GM18867 (cell line): ENCODE measurements at regions not wholly inside any gene's neighbourhood (a gene's known extent, or its start where the extent isn't known, plus 50 kb on each side); places are given as distances from the start of the nearest gene placed in this dataset.
"Not testable (repeated sequence)": the region's sequence is repeated elsewhere in the genome, so short reads cannot be mapped to it uniquely, and the experiment has no call there.

Experiments used
- ATAC-seq: cut with Tn5 transposase; IDR thresholded peaks from one replicate; pipeline ENCODE4 v1.9.1; 2021; ENCODE audit warnings: mild to moderate bottlenecking, moderate library complexity; ENCODE audit not compliant: unreplicated experiment

DNA sequence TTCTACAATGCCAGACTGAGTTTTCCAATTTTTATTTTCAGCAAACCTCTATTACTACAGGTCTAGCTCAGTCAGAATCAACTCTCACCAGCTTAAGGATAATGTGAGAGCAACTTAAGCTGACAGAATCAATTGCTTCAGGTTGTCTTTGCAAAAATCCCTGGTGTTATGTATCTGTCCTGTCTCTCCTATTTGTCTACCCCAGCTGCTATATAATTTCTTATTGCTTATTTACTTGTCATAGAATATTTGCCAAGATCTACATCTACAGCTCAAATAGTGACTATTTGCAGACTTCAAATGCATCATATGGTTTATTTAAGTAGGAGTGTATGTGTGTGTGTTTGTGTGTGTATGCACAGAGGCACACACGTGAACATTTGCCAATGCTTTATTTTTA, 54.1 kb downstream of the FOXG1 start:
- no peak for ATAC-seq

- ATAC-seq: no peak
Measured at GRCh38 chr14:28821993-28822392, 55.4 kb downstream of the FOXG1 start.

GRCh38 chr14:28823245-28823644, 56.7 kb downstream of the FOXG1 start:
- no peak for ATAC-seq

GRCh38 chr14:28830115-28830534, 63.5 kb downstream of the FOXG1 start:
- no peak for ATAC-seq

GRCh38 chr14:28831126-28831525, 64.5 kb downstream of the FOXG1 start:
- peak; percentile 98 for ATAC-seq

- ATAC-seq: not testable (repeated sequence)
Measured at GRCh38 chr14:28842569-28842968, 76.0 kb downstream of the FOXG1 start.

GRCh38 chr14:28867571-28867970, 101.0 kb downstream of the FOXG1 start:
- ATAC-seq: no peak

DNA sequence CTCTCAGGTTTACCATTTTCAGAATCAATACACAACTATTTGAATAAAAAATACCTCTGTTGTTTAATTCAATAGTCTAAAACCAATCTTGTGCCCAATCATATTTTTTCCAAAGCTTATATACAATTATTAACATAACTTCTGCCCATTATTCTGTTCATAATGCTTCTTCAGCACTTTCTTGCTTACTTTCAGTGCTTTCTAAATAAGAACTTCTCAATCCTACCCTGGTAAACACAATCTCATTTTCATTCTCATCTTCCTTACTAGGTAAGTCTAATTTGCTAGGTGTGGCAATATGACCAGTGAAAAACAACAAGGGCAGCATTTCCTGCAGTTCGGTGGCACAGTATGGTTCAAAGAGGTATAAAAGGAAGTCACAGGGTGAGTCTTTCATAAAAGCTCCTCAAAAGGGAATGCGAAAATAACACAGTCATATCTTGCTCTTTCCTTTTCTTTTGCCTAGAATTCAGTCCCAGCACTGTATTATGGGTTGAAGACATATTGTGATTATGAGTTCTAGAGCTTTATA, 103.5 kb downstream of the FOXG1 start:
- ATAC-seq: peak; percentile 32

GRCh38 chr14:28875934-28876571, 109.5 kb downstream of the FOXG1 start:
- no peak for ATAC-seq

GRCh38 chr14:28876572-28876945, 110.0 kb downstream of the FOXG1 start:
- no peak for ATAC-seq

GRCh38 chr14:28877923-28878322, 111.3 kb downstream of the FOXG1 start:
- no peak for ATAC-seq

GRCh38 chr14:28879573-28879996, 113.0 kb downstream of the FOXG1 start:
- no peak for ATAC-seq

- ATAC-seq: no peak
Measured at GRCh38 chr14:28886940-28887339, 120.4 kb downstream of the FOXG1 start.

GRCh38 chr14:28895389-28895788, 128.8 kb downstream of the FOXG1 start:
- ATAC-seq: no peak

DNA sequence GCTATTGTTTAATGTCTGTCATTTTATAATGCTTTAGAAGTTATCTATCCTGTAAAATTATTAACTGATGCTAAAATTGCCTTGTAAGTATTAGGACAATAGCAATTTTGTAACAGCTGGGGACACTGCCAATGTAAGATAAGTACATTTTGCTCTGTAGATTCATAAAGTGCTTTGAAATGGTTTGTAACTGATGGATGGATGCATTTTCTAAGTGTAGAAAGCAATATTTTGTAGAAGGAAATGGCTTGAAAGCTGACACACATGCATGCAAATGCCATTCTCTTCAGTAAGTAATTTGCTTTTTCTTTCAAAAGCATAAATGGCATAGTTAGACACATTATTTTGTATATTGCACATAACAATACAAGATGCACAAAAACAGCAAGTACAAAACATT, 129.8 kb downstream of the FOXG1 start:
- ATAC-seq: no peak

DNA sequence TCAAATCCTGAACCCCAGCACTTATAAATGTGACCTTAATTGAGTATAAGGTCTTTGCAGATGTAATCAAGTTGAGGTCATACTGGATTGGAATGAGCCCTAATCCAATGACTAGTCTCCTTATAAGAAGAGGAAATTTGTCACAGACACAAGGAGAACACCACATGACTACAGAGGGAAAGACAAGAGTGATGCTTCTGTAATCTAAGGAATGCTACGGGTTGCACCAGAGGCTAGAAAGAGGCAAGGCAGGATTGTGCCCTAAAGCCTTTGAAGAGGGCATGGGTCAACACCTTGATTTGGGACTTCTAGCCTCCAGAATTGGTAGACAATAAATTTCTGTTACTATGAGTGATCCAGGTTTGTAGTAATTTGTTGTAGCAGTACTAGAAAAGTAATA, 135.0 kb downstream of the FOXG1 start:
- ATAC-seq: no peak

DNA sequence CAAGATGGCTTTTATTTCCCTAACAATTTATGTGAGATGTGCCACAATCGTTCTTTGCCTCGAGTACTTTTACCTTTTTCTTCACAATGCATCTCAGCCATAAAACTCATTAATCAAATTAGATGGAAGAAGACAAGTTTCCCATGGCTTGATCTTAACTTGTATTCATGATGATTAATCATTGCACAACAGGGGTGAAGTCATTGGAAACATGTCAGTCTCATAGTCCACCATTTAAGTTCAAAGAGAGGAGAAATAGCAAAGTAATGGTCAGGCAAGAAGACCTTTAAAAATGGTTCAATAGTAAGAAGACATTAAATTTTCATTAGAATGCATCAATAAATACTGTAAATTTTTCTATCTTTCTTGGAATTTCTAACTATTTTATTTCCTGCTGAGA, 136.3 kb downstream of the FOXG1 start:
- ATAC-seq: no peak

DNA sequence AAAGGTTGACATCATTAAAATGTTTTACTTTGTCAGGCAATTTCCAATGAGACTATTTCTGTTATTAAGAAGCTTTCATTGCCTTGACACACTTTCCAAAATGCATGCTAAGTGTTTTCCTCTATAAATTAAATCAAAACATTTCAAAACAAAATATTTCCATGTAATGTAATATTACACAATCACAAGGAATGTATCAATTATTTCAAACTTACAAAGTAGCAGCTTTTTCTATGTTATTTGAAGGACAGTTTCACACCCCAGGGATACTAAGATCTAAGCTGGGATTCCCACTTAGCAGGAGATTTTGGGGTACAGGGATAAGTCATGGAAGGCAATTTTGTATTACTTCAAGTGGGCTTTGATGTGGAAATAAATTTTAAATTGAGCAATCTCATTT, 144.9 kb downstream of the FOXG1 start:
- no peak for ATAC-seq

DNA sequence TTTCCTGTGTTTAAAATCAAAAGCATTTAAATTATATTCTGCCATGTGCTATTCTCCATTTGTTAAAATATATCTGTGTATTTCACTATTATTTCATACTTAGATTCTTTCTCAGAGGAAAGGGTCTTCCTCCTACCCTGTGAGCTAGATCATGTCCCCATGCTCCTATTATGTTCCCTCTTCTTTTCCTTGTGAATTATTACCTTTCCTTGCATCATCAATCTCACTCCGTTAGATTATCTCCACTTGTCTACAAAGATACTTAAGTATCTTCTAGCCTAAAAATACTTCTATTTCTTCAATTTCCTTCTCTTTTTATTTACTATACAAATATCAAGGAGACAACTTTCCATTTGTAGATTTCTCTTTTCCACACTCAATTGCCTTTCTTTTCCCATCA, 146.5 kb downstream of the FOXG1 start:
- ATAC-seq: no peak

DNA sequence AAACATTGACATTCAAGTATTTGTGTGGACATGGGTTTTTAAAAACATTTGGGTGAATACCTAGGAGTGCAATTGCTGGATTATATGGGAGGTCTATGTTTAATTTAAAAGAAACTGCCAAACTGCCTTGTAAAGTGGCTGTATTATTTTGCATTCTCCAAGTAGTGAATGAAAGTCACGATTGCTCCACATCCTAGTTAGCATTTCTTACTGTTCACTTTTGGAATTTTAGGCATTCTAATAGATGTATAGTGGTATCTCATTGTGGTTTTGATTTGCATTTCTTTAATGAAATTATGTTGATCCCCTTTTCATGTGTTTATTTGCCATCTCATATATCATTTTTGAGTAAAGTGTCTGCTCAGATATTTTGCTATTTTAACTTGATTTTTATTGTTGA, 159.5 kb downstream of the FOXG1 start:
- no peak for ATAC-seq

- ATAC-seq: no peak
Measured at GRCh38 chr14:28931999-28932398, 165.4 kb downstream of the FOXG1 start.

DNA sequence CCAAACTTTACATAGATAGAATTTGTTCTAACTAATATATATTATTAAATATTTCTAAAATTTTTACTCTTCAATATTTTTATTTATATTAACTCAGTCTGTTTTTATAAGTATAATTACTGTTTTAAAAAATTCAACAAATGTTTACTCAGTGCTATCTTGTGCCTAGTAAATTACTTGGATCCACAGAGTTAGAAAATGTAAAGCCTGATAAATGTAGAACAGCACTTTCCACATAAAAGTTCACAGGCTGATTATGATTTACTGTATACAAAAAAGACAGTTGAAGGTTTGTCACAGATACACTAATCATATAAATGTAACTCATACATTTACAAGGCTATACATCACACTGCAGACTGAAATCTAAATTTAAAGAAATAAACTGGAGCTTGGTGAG, 170.0 kb downstream of the FOXG1 start:
- no peak for ATAC-seq

GRCh38 chr14:28941758-28942157, 175.2 kb downstream of the FOXG1 start:
- no peak for ATAC-seq
